Activated CD4-positive, alpha-beta T cell treated with anti-CD3 and anti-CD28 coated beads for 24 hours (primary cell): ENCODE measurements at regions not wholly inside any gene's neighbourhood (a gene's known extent, or its start where the extent isn't known, plus 50 kb on each side); places are given as distances from the start of the nearest gene placed in this dataset.

Source experiments
- DNase-seq, 2 donors: peaks; one replicate each; pipeline ENCODE4 v3.0.0-alpha.2; 2020; ENCODE audit warnings: low read depth in 2 of 2

- no peak for DNase-seq
Observed at GRCh38 chr18:51647942-51648341, 450.5 kb upstream of the MEX3C start.

DNA sequence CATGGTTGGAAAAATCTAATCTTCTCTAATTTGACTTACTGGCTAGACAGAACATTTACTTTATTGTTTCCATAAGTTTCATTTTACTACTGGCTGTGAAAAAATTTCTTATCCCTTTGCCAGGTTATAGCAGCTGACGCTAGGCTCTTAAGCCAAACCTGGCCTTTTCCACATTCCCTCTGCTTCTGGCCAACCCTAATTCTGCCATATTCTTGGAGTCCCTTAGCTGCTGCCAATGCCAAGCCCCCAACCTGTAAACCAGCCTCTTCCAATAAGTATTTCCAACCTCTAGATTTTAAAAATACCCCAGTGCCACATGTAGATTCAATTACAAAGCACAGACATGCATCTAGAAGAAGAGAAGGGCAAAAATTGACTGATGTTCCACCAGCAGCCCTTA, 452.3 kb upstream of the MEX3C start:
- no peak for DNase-seq

GRCh38 chr18:51651761-51652160, 454.3 kb upstream of the MEX3C start:
- no peak for DNase-seq

DNA sequence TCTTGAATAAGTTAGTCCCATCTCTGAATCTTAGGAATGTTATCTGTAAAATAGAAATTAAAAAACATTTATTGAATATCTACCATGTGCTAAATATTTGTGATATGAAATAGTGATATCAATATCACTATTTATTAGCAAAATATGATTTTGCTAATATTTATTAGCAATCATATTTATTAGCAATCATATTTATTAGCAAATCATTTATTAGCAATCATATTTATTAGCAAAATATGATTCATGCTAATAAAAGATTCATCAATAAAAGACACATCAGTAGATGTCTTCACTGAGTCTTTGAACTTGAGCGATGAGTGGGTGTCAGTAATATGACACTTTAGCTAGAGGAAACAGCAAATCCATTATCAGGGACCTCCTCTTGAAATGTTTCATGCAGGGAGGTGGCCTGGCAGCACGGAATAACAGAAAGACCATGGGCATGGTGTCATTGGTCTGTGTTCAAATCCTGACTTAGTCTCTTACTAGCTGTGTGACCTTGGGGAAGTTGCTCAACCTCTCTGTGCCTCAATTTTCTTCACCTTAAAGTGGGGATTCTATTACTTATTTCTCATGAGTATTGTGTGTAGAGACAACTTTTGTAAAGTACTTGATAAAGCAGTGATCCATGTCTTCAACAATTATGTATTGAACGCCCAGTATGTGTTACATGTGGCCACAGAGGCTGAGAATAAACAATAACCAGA, 456.2 kb upstream of the MEX3C start:
- no peak for DNase-seq

DNA sequence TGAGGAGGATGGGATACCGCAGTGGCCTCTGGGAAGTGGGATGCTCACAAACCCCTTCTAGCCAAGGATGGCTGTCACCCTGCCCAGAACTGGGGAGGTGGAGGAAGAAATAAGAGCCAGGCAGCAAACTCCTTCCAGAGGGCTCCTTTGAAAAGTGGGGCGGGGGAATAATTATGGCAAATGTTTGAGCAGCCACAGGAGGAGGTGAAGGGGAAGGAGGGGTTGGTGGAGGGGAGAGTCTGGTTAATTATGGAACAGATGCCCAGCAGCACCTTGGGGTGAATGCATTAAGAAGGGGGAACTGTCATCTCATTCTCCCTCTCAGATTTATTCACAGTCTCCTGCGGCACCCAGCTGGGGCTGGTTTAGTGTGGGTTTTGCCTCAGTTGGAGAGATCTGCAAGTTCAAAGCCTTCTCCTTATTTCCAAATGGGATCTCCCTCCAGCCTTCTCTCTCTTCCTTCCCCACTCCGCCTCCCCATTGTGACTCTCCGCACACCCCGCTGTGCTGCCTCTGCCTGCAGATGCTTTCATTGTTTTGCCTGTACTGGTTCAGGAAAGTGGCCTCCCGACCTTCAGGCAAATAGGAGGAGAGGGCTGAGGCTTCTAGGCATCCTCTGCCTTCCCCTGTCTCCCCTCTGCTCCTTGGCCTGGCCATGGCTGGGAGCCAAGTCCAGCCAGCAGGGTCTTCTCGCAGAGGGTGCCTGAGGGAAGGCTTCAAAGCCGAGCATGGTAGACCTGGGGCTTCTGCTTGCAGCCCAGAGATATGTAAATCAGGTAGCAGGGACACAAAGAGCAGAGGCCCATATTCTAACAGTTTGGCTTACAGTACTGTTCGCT, 457.2 kb upstream of the MEX3C start:
- no peak for DNase-seq

DNA sequence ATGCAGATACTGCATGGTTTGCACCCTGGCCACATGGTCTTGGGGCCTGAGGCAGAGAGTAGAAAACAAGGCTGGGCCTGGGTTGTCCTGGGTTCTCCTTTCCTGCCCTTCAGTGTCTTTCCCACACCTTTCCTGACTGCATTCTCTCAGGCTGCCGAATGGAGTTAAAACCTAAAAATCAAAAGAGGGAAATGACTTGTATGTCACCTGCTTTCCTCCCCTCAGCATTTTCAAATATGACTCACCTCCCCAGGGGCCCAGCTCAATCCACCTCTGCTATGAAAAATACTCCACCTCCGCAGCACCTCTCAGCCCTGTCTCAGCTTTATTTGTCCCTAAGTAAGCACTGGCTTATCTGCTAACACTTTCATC, 457.8 kb upstream of the MEX3C start:
- DNase-seq: no peak

- no peak for DNase-seq
Observed at GRCh38 chr18:51656249-51656648, 458.8 kb upstream of the MEX3C start.

DNA sequence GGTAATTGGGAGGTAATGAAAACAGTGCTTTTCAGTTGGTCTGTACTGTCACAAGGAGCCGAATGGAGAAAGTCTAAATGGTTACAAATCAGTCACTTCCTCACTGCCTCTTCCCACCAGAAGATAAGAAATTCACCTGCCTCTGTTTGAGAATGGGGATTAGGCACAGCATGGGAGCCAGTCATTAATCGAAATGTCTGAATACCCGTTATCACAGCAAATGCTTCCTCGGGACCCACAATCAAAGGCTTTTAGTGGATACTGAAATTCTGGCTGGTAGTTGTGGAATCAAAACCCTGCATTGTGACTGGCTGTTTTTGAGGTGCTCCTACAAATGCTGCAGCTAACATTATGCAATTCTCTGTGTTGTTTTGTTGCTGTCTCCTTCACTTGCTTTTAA, 461.0 kb upstream of the MEX3C start:
- DNase-seq: no peak

- DNase-seq: no peak
Observed at GRCh38 chr18:51659781-51660180, 462.3 kb upstream of the MEX3C start.

GRCh38 chr18:51660188-51660715, 462.8 kb upstream of the MEX3C start:
- DNase-seq: no peak

- no peak for DNase-seq
Observed at GRCh38 chr18:51664236-51664635, 466.8 kb upstream of the MEX3C start.

- no peak for DNase-seq
Observed at GRCh38 chr18:51666763-51667191, 469.3 kb upstream of the MEX3C start.

GRCh38 chr18:51668101-51668500, 470.6 kb upstream of the MEX3C start:
- peak in 1 of 2 donors; percentile 47 for DNase-seq

- DNase-seq: no peak
Observed at GRCh38 chr18:51668607-51669006, 471.1 kb upstream of the MEX3C start.

- no peak for DNase-seq
Observed at GRCh38 chr18:51686590-51686989, 489.1 kb upstream of the MEX3C start.

GRCh38 chr18:51687845-51688585, 490.5 kb upstream of the MEX3C start:
- DNase-seq: no peak

GRCh38 chr18:51692612-51693011, 495.1 kb upstream of the MEX3C start:
- no peak for DNase-seq

DNA sequence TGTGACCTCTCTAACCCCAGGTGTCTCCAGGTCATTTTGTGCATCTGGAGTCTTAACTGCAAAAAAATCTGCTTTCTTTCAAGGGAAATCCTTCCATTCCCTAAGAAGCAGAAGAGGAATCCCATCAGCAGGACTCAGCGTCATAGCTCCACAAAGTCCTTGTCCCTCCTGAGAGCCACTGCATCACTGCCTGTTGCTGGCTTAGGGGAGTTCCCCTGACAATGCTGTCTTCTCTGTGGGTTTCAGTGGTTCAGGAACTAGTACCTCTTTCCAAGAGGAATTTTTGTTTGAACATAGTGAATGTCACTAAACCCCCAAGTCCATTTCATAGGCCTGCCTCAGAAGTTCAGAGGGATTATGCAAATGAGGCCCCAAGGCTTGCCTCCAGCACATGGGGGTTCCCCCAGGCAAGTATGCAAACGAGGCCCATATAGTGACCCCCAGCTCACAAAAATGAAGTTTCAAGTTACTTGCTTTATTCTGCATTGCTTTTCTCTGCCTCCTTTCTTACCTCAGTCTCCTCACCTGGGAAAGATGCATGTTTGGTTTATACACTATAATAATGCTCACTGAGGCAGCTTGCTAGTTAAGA, 513.9 kb upstream of the MEX3C start:
- DNase-seq: no peak

DNA sequence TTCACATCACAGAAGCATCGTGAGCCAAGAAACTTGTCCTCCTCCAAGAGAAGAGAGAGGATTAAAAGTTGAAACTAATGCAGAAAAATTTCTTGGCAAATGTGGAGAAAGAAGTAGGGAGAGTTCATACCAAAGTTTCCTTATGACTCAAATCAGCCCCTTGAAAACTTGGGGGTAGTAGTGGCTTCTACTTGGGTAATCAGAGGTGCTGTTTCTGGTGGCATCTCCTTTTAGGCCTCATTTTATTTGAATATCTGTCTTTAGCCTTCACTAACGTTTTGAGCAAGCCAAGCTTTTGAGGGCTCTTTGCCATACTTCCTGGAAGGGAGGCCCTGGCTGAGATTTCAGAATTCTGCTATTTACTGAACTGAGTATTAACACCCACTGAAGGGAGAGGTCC, 515.3 kb upstream of the MEX3C start:
- DNase-seq: no peak

DNA sequence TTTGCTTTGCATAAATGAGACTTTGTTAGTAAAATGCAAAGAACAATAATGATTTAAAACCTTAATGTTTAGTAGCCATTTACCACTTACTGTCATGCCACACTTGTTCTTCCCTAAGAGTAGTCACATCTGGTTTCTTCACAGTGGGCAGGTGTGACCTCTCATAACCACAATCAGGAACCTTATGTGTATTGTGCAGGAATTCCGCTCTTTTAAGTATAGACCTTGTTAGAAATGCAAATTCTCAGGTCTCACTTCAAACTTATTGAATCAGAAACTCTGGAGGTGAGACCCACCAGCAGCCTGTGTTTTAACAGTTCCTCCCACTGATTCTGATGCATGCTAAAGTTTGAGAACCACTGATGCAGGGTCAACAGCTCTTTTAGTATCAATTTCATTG, 518.8 kb upstream of the MEX3C start:
- DNase-seq: no peak

DNA sequence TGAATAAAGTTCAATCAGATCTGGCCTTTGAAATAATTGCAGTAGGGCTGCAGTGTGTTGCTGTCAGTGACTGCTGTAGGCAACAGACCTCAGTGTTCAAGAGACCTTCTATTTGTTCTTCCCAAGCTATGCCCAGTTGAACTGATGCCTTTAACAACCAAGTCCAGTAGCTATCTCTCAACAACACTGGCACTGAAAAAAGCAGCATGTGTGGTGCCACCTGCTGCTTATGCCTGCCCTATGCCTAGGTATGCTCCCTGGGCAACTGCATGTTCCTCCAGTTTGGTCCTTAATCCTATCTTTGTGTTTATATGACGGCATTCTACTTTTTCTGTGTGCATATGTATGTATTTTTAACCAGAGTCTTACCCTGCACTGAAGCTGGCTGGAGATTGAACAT, 523.9 kb upstream of the MEX3C start:
- no peak for DNase-seq

DNA sequence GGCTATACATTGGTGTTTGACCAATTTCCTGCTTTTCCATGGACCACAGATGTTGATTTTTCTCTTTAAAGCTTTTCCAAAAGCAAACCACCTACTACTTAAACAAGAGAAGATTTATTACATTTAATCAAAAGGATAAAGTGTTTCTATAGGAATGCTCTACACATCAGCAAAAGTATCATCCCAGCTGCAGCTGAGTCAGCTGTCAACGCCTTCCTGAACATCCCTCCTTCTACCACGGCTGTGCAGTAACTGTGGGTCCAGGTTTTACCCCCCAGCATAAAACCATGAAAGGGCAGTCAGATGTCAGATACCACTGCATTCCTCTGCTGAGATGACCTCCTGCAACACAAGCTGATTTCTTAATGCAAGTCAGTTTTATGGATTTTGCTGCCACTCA, 524.5 kb upstream of the MEX3C start:
- no peak for DNase-seq
